ENCODE measurements at regions not wholly inside any gene's neighbourhood (a gene's known extent, or its start where the extent isn't known, plus 50 kb on each side); places are given as distances from the start of the nearest gene placed in this dataset.

GRCh38 chr12:67512061-67512460 is 136.5 kb upstream of the DYRK2 start:
- no peak for TF ChIP-seq POLR2A (IDR thresholded peaks at IDR 0.05; ENCODE audit: low read length)
- no peak for TF ChIP-seq GATA1 (IDR thresholded peaks at IDR 0.05; ENCODE audit: low read depth, low read length)
- no peak for DNase-seq

DNA sequence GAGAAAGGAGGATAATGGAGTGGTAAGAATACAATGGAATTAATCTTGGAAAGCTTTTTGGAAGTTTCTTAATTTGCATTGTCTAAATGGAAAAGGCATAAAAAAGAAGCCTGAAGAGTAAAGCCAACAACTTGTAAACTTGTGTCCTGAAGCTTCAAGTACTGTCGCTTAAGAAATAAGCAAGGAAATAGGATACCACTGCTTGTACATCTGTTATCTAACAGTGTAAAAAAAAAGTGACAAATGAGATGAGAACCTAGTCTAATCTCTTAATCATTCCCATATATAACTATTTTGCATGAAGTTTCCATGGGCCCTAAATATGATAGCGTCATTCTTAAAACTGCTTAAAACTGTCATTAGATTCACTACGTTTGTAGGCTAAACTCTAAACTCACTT is 134.0 kb upstream of the DYRK2 start:
- TF ChIP-seq POLR2A (IDR thresholded peaks at IDR 0.05; ENCODE audit: low read length), result no peak

DNA sequence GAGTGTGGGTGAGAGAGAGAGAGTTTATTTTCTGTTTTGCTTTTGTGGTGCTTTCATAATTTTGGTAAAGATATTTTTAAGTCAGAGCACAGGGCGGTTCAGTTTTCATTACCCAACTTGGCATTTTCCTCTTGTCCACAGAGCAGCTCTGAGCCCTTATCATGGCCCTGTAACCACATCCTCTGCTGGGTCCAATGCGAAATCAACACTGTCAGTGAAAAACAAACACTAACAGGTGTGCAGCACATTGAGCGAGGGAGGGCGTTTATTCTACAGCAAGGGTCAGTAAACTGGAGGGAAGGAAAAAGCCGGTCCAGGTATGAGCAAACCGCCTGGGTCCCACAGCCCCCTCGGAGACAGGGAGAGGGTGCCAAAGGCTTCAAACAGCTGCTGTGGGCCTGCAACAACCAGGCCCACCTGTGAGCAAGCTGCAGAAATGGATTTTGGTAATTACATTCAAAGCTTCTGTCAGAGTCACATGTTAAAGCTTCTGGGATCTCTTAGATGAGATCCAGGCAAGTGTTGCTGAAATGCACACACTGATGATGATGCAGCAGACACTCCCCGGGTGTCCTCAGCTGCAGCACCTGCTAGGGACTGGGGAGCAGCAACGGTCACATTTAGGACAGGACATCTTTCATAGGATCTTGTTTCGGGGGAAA is 132.7 kb upstream of the DYRK2 start:
- TF ChIP-seq POLR2A (IDR thresholded peaks at IDR 0.05; ENCODE audit: low read length) (no peak), GATA1 (IDR thresholded peaks at IDR 0.05; ENCODE audit: low read depth, low read length) (no peak)
- no peak for DNase-seq

More for the DNA sequence above, 134.0 kb upstream of the DYRK2 start:
- no peak for DNase-seq

DNA sequence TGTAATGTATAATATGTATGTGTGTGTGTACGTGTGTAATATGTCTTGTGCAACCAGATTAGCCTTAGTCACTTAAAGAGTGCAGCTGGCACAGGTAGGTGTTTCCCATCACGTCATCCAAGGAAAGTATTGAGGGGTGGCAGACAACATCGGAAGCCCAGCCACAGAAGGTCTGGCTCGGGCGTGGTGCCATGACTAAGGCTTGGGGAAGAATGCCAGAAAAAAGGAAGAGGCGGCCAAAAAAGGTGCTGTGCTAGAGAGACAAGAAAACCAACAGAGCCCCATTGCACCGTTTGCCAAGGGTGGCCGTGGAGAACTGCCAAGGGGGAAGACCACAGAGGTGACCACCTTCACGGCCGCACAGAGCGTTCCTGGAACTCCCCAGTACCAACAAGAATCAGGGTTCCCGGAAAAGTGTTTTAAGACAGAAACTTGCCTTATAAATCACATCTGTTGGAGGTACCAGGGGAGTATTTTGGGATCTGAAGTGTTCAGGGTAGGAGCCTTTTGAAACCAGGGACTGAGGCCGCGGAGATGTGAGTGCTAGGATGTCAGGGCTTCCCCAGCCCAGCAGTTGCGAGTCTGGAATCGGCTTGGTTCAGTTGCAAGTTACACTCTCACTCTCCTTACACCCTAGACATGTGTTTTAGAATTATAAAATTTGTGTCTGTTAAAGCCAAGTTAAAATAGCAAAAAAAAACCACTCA is 131.2 kb upstream of the DYRK2 start:
- no peak for TF ChIP-seq POLR2A (IDR thresholded peaks at IDR 0.05; ENCODE audit: low read length)
- no peak for TF ChIP-seq GATA1 (IDR thresholded peaks at IDR 0.05; ENCODE audit: low read depth, low read length)
- no peak for DNase-seq

DNA sequence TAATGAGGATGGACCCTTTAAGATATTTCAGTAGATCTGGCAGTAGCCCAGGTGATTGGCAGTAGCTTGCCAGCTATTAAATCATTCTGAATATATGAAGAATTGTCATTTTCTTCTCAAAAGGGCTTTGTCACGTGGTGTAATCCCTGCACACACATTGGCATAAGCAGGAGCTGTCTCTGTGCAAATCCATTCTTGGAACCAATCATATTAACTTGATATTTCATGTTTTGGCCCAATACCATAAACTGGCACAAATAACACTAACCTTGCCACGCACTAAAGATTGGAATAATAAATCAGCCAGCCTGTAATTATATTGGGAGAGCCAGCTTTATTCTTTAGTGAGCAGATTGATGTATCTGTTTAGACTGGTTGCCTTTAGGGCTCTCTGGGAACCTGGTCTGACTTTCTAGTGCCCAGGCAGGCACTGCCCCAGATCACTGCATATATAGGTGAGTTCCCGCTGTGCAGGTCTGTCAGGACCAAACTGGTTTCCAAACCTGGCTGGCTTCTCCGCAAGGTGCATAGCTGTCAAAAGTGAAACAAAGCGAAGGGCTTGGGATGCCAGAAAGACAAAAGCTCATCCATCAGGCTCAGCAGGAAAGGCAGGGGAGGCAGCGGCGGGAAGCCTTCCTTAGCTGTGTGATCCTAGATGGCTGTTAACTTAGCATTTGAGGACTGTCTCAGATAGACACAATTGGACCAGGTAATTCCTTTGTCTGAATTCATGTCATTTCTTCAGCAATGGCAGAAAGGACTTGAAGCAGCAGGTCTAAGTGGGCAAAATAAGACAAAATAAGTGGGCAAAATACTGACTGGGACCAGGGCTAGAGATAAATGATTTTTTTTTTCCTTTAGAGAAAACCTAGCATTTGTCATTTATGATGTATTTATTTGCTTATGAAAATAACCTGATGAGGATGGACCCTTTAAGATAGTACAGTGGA is 128.8 kb upstream of the DYRK2 start:
- no peak for DNase-seq
- TF ChIP-seq GATA1 (IDR thresholded peaks at IDR 0.05; ENCODE audit: low read depth, low read length), result no peak
- TF ChIP-seq POLR2A (IDR thresholded peaks at IDR 0.05; ENCODE audit: low read length), result no peak

- DNase-seq, result no peak
- no peak for TF ChIP-seq GATA1 (IDR thresholded peaks at IDR 0.05; ENCODE audit: low read depth, low read length)
- no peak for TF ChIP-seq POLR2A (IDR thresholded peaks at IDR 0.05; ENCODE audit: low read length)
Measured at GRCh38 chr12:67520606-67521005, 127.9 kb upstream of the DYRK2 start.

- no peak for TF ChIP-seq GATA1 (IDR thresholded peaks at IDR 0.05; ENCODE audit: low read depth, low read length)
- no peak for TF ChIP-seq POLR2A (IDR thresholded peaks at IDR 0.05; ENCODE audit: low read length)
- DNase-seq, result no peak
Measured at GRCh38 chr12:67522222-67522621, 126.3 kb upstream of the DYRK2 start.

DNA sequence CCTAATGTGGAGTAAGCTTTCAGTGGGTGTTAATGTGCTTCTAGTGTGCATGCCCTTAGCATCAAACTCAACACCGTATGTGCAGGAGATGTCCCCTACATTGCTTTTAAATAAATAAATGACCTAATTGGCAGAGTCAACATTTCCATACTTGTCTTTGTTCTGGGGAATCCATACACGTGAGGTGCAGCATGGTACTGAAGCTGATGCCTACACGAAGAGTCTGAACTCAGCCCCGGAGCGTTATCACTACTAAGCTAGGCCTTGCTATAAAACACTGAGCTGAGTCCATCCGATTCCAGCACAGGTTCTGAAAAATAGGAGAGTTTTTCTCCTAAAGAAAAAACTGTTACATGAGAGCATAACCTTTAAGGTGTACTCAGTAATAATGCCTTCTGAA is 125.0 kb upstream of the DYRK2 start:
- TF ChIP-seq GATA1 (IDR thresholded peaks at IDR 0.05; ENCODE audit: low read depth, low read length) (no peak), POLR2A (IDR thresholded peaks at IDR 0.05; ENCODE audit: low read length) (no peak)
- DNase-seq, result no peak

- DNase-seq, result no peak
- no peak for TF ChIP-seq POLR2A (IDR thresholded peaks at IDR 0.05; ENCODE audit: low read length)
- TF ChIP-seq GATA1 (IDR thresholded peaks at IDR 0.05; ENCODE audit: low read depth, low read length), result no peak
Measured at GRCh38 chr12:67524861-67525616, 123.5 kb upstream of the DYRK2 start.

DNA sequence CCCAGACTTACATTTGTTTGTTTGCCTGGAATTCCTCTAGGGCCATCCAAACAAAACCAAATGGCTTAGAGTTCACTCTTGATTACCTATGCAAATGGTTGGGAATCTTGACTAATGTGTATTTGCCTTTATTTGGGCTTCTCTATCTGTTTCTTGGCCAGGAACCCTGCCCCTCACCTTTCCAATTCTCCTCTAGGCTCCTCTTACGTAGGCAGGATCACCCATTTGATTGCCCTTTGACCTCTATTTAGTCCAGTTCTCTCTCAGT is 123.0 kb upstream of the DYRK2 start:
- TF ChIP-seq POLR2A (IDR thresholded peaks at IDR 0.05; ENCODE audit: low read length), result no peak
- no peak for TF ChIP-seq GATA1 (IDR thresholded peaks at IDR 0.05; ENCODE audit: low read depth, low read length)

DNA sequence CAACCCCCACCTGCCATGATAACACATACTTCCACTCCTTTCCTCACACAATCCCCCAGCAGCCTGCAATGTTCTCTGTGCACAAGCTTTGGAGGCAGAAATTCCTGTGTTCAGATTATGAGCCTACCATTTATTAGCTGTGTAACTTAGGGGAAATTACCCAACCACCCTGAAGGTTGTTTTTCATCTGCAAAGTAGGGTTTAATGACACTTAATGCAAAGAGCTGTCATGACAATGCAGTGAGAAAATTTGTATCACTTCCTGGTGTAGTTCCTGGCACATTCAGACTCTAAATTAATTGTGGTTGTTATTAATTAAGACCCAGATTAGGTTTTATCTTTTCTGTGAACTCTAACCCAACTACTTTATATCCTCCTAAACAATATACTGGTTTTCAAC is 122.4 kb upstream of the DYRK2 start:
- TF ChIP-seq GATA1 (IDR thresholded peaks at IDR 0.05; ENCODE audit: low read depth, low read length) (no peak), POLR2A (IDR thresholded peaks at IDR 0.05; ENCODE audit: low read length) (no peak)
- no peak for DNase-seq

More for the DNA sequence above, 123.0 kb upstream of the DYRK2 start:
- DNase-seq, result no peak

DNA sequence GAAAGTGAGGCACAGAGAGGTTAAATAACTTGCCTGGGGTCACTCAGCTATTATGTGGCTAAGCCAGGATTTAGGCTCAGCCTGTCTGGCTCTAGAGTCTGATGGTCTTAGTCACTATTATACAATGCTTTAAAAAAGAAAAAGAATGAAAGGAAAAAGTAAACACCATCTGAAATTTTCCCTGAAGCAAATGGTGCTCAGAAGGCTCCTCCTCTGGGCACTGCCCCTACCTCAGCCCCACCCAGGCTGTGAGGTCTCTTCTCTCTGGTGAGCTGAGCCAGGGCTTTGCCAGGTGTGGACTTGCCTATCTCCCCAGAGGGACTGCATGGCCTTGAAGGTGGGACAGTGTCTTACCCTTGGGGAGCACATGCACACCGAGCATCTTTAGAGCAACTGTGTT is 117.5 kb upstream of the DYRK2 start:
- no peak for TF ChIP-seq GATA1 (IDR thresholded peaks at IDR 0.05; ENCODE audit: low read depth, low read length)
- TF ChIP-seq POLR2A (IDR thresholded peaks at IDR 0.05; ENCODE audit: low read length), result no peak
- no peak for DNase-seq

GRCh38 chr12:67531501-67531900 is 117.0 kb upstream of the DYRK2 start:
- DNase-seq, result no peak
- no peak for TF ChIP-seq POLR2A (IDR thresholded peaks at IDR 0.05; ENCODE audit: low read length)
- no peak for TF ChIP-seq GATA1 (IDR thresholded peaks at IDR 0.05; ENCODE audit: low read depth, low read length)

DNA sequence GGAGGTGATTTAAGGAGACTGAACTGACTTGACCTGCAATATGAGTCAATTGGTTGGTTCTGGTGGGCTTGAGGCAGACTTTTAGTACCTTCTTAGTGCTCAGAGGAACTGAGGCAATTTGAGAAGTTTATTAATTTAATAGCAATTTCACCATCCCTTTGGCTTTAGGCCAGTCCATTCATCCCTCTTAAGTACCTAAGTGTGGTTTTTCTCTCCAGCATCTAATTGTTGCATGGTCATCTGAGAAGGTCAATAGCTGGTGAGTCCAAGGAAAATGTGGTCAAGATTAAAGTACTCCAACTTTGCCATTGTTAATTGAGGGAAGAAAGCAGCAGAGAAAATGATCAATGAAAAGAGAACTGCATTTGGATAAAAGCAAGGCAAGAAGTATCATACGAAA is 115.4 kb upstream of the DYRK2 start:
- no peak for DNase-seq
- no peak for TF ChIP-seq POLR2A (IDR thresholded peaks at IDR 0.05; ENCODE audit: low read length)

Data from erythroblast (primary cell).